HG02763 (cell line): ENCODE measurements at regions not wholly inside any gene's neighbourhood (a gene's known extent, or its start where the extent isn't known, plus 50 kb on each side); places are given as distances from the start of the nearest gene placed in this dataset.
"Not testable (repeated sequence)": the region's sequence is repeated elsewhere in the genome, so short reads cannot be mapped to it uniquely, and the experiment has no call there.

Source experiments
- ATAC-seq: cut with Tn5 transposase; IDR thresholded peaks from one replicate; pipeline ENCODE4 v1.9.1; 2021; ENCODE audit warnings: mild to moderate bottlenecking, moderate library complexity; ENCODE audit not compliant: unreplicated experiment

- no peak for ATAC-seq
These were observed 1609.0 kb upstream of the AGA start for GRCh38 chr4:179051206-179051605.

DNA sequence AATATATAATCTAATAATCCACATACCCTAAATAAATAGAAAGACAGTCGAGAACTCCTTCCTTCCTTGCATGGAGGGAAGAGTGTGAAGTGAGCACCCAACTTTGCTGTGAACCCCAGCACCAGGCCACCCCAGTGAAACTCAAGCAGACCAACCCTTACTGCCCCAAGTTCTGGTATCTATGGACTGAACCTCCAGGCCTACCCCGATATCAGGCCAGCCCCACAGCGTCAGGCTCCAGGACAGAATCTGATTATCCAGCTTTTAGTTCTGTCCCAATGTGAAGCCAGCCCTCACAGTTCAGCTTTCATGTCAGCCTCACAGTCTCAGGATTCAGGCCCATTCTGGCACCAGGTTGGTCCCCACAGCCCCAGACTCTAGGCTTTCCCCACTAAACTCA lies 1617.2 kb upstream of the AGA start:
- no peak for ATAC-seq

- not testable (repeated sequence) for ATAC-seq
These were observed 1624.0 kb upstream of the AGA start for GRCh38 chr4:179066254-179066653.

DNA sequence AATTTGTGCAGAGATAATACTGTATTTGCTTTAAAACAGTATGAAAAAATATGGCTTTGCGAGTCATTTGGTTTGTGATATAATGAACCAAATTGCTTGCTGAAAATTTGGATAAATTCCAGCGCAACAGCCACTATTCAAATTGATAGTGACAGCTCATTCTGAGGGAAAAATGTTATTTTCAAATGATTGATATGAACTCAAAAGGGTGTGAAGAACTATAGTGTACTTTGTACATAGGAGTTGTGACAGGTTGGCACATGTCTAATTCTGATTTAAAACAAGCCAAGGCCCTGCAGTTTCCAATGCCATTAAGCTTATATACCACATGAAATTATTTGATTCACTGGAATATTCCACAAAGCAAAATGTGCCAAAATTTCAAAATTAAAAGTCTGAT lies 1628.9 kb upstream of the AGA start:
- no peak for ATAC-seq

GRCh38 chr4:179076865-179077264 lies 1634.6 kb upstream of the AGA start:
- no peak for ATAC-seq

DNA sequence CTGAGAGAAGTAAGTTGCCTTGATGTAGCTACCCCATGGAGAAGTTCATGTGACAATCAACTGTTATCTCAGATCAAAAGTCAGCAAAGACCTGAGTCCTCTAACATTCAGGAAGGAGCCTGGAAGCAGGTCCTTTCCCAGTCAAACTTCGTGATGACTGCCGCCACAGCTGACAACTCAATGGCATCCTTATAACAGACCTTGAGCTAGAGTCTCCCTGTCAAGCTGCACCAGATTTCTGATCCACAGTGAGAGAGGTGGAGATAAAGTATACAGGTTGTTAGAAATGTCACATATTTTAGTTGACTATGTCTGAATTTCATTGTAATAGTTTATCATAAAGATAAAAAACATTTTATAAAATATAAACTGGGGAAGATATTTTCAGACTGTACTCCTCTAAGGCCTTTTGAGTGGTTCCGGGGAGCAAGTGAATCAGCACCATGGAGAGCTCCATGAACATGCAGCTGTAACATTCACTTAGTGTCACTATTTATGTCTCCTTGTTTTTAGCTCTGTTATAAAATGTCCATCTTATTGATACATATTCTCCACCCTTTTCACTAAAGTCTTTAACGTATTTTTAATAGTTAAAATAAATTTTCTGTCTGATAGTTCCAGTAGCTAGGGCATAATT lies 1653.5 kb upstream of the AGA start:
- no peak for ATAC-seq

- ATAC-seq, result no peak
These were observed 1655.5 kb upstream of the AGA start for GRCh38 chr4:179097741-179098140.

DNA sequence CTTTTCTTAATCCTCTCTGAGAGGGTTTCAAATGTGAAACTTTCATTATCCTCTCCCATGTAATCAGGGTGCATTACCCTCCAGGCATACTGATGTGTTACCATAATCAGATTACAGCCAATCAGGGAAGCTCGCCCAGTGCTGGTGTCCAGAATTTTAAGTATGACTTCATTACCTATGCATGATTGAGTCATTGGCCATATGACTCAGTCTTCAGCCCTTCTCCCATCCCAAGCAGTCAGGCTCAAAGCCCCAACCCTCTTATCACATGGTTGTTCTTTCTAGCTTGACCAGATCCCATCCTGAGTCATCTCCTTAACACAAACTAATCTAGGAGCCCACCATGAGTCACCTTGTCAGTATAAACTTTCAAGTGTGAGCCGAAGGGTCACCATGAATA lies 1668.1 kb upstream of the AGA start:
- ATAC-seq, result no peak

DNA sequence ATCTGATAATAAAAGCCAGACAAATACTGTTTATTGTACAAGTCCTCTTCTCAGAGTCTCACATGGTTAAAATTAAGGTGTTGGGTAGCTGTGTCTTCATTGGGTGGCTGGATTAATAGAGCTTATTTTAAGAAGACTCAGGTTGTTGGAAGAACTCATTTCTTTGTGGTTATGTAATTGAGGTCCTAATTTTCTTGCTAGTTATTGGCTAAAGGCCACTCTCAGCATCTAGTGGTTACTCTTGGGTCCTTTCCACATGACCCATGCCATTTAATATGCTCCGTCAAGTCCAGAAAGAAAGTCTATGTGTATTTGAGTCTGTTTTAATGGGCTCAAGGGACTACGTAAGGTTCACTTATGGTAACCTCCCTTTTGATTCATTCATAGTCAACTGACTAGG lies 1668.6 kb upstream of the AGA start:
- ATAC-seq, result no peak

- no peak for ATAC-seq
These were observed 1670.4 kb upstream of the AGA start for GRCh38 chr4:179112441-179113170.

DNA sequence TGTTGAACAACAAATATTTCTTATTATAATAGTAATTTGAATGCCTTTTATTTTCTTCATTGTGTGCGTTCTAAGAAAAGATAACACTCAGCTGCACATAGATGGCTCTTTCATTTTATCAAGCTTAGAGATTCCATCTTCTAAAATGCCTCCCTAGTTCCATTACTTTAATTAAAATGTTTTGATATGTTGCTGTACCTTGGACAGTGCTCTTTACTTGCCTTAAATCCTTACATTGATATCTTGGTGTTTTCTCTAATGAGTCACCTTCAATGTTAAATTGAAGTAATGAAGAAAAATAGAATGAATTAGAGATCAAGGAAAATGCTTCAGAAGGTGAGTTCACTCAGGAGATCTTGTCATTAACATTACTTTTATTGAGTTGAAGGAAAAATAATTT lies 1672.4 kb upstream of the AGA start:
- ATAC-seq, result no peak

GRCh38 chr4:179116011-179116410 lies 1673.8 kb upstream of the AGA start:
- ATAC-seq, result no peak

DNA sequence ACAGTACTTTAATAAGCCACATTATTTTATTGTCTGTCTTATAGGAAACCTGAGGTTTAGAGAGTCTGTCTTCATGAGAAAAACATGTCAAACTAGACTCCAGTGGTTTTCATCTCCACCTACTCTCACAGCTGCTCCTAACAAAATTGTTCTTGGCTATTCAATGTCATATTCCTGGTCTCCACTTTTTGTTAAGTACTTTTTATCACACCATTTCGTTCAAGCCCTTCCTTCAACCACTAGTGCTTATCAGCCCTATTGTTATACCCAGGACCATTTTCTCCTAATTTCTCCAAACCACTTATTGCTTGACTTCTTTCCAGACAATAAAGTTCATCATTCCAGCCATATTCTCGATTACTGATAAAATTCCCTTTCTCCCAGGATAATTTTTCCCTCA lies 1674.3 kb upstream of the AGA start:
- no peak for ATAC-seq

- ATAC-seq, result no peak
These were observed 1680.8 kb upstream of the AGA start for GRCh38 chr4:179123084-179123483.

DNA sequence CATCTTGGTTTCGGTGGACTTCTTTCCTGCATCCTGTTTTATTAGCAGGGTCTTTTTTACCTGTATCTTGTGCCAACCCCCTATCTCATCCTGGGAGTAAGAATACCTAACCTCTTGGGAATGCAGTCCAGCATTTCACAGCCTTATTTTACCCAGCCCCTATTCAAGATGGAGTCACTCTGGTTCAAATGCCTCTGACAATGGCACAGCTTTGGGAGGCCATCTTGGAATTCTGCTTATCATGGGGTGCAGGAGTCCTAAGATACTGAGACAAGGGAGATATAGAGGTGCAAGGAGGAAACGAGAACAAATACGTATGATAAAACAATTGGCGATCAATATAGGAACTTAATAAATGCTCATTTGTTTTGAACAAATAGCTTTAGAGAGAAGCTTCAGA lies 1682.2 kb upstream of the AGA start:
- ATAC-seq, result no peak

DNA sequence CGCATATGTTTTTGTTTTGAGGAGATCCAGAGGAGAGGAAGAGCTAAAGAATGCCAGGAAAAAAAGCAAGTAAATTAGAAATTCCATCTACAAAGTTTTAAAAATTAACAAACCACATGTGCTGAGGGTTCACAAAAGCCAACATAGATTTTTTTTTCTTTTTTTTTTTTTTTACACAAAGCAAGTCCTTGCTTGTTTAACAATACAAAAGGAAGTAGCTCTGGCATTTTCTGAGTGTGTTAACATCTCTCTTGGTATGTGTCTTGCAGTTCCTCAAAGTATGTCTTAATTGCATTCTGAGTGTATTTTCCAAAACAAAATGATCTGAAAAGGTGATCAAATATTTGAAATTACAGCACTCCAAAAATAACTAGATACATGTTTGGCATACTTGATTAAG lies 1682.7 kb upstream of the AGA start:
- no peak for ATAC-seq

- no peak for ATAC-seq
These were observed 1683.6 kb upstream of the AGA start for GRCh38 chr4:179125870-179126269.

DNA sequence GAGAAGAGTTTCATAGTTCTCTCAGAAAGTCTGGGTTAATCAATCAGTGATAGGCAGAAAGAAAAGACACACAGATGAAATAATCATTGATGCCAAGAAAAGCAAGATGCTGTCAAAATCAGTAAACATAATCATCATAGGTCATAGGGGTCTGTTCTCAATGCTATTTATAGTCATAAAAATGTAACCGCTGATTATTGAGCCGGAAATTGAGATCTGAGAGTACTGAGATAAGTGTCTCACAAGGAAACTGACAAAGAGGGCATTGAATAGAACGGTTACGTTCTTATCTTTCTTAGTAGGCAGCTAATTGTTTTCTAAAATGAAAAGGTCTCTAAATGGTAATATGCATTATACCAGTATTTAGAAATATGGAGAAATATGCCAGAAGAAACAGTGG lies 1686.1 kb upstream of the AGA start:
- no peak for ATAC-seq

DNA sequence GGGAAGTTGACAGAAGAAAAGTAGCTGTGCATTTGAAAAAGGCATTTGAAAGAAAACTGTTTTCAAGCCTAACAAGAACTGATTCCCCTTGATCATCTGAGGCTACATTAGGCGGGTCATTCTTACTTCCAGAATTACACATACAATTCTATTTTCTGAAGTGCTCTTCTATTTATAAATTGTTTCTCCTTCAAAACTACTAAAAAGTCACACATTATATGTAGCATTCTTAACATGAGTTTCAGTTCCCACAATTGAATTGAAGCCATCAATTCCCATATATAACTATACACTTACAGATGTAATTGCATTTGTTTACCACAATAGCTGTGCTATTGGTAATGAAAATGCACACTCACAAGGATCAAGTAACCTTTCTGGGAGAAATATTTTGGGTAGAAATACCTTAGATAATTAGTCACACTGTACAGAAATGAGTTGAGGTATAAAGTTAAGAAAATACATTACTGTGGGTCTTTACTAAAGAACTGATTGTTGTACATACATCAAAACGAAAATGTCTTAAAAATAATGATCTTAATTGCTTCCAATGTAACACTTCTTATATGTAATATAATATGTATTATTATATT lies 1688.0 kb upstream of the AGA start:
- ATAC-seq, result no peak

DNA sequence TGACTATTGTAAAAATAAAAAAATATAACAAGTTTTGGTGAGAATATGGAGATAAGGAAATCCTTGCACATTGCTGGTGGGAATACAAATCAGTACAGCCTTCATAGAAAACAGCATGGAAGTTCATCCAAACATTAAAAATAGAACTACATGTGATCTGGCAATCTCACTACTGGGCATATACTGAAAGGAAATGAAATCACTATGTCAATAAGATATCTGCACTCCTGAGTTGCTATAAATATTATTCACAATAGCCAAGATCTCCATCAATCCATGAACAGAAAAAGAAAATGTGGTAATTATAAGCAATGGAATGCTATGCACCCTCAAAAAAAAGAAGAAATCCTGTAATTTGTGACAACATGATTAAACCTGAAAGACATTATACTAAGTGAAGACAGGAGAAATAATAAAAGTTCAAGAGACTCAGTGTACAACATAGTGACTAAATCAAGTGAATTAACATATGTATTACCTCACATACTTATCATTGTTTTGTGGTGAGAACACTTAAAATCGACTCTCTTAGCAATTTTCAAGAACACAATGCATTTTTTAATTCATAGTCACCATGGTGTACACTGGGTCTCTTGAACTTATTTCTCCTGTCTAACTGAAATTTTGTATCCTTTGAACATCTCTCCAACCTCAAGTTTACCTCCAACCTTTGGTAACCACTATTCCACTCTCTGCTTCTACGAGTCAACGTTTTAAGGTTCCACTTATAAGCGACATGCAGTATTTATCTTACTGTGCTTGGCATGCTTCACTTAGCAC lies 1703.7 kb upstream of the AGA start:
- no peak for ATAC-seq

DNA sequence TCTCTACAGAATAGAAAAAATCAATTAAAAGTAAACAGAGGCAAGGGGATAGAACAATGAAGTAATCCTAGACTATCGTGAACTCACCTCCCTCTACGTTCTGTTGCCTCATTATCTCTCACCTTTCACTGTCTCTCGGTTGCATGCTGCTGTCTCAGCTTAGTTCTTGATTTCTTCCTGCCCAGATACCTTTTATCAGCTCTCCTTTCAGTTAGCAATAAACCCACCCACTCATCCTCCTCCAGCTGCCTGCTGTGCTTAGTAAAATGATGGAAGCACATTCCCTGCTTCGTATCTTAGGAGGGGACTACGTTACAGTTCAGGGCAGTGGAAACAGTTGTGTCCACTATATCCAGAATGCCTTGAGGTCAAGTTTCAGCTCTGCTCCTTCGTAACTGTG lies 1709.5 kb upstream of the AGA start:
- ATAC-seq, result no peak

GRCh38 chr4:179163147-179163546 lies 1720.9 kb upstream of the AGA start:
- ATAC-seq, result no peak
